SK-N-SH (cell line): ENCODE measurements at regions not wholly inside any gene's neighbourhood (a gene's known extent, or its start where the extent isn't known, plus 50 kb on each side); places are given as distances from the start of the nearest gene placed in this dataset.

Experiments used
- CTCF ChIA-PET: fragments of 300-600, 350-600 bp; formaldehyde crosslinking; extraction: SDS; loops from one replicate; lab custom pipeline; 2021; lab: Yijun Ruan, JAX
- POLR2A ChIA-PET: fragments of 350-600 bp; sonication (Branson Sonifier 250); formaldehyde crosslinking; extraction: SDS; loops from one replicate; lab custom pipeline; 2020; ENCODE audit warnings: antibody characterized with exemption, inconsistent platforms; lab: Yijun Ruan, JAX
- DNase-seq: peaks from one replicate; pipeline ENCODE4 v3.0.0; 2012
- H2AFZ ChIP-seq: fragments of 200-600 bp; sonication (generic); 2 replicates; pipeline ENCODE4 v1.8.1; 2016; ENCODE audit warnings: antibody characterized with exemption, mild to moderate bottlenecking, low read depth
- H3F3A ChIP-seq: fragments of 200-600 bp; sonication (generic); replicated peaks from 2 replicates; pipeline ENCODE3; 2016; ENCODE audit warnings: antibody characterized with exemption, mild to moderate bottlenecking; ENCODE audit not compliant: insufficient read depth
- H3K27ac ChIP-seq, 2 experiments: fragments of 200-500 bp in 1 of 2; fragments of 200-600 bp in 1 of 2; sonication (Bioruptor generic) in 1 of 2; sonication (generic), shearing (Covaris generic) in 1 of 2; 2 replicates each; pipeline versions ENCODE4 v1.5.1 to v1.6.1; 2014 to 2016; ENCODE audit warnings: low read depth in 2 of 2, inconsistent platforms in 1 of 2, low read length in 1 of 2, mild to moderate bottlenecking in 1 of 2, mixed read lengths in 1 of 2
- H3K27me3 ChIP-seq: fragments of 200-600 bp; sonication (generic), shearing (Covaris generic); 2 replicates; pipeline ENCODE4 v1.6.1; 2016; ENCODE audit warnings: mixed run types; ENCODE audit not compliant: insufficient read depth
- H3K36me3 ChIP-seq, 2 experiments: fragments of 200-500 bp in 1 of 2; fragments of 200-600 bp in 1 of 2; sonication (Bioruptor generic) in 1 of 2; sonication (generic) in 1 of 2; replicated peaks in 1 of 2; 2 replicates each; pipeline versions ENCODE3 to v1.5.1; 2014 to 2016; ENCODE audit warnings: low read length in 1 of 2, mild to moderate bottlenecking in 1 of 2; ENCODE audit not compliant: insufficient read depth in 2 of 2, control insufficient read depth in 1 of 2
- H3K4me1 ChIP-seq, 2 experiments: fragments of 200-500 bp in 1 of 2; fragments of 200-600 bp in 1 of 2; sonication (Bioruptor generic) in 1 of 2; sonication (generic), shearing (Covaris generic) in 1 of 2; 2 replicates each; pipeline versions ENCODE4 v1.5.1 to v1.6.1; 2014 to 2016; ENCODE audit warnings: low read depth in 1 of 2, low read length in 1 of 2, mixed run types in 1 of 2; ENCODE audit not compliant: insufficient read depth in 2 of 2, control insufficient read depth in 1 of 2
- H3K4me2 ChIP-seq: fragments of 200-600 bp; sonication (generic), shearing (Covaris generic); 2 replicates; pipeline ENCODE4 v1.6.1; 2017; ENCODE audit warnings: mixed run types
- H3K4me3 ChIP-seq, 2 experiments: fragments of 200-500 bp in 1 of 2; fragments of 200-600 bp in 1 of 2; sonication (Bioruptor generic) in 1 of 2; sonication (generic), shearing (Covaris generic) in 1 of 2; 2 replicates each; pipeline versions ENCODE4 v1.5.1 to v1.8.1; 2014 to 2016; ENCODE audit warnings: low read depth in 2 of 2, inconsistent platforms in 1 of 2, low read length in 1 of 2, mild to moderate bottlenecking in 1 of 2, mixed read lengths in 1 of 2, moderate library complexity in 1 of 2
- H3K79me2 ChIP-seq: fragments of 200-600 bp; sonication (generic); 2 replicates; pipeline ENCODE4 v1.8.1; 2017; ENCODE audit warnings: mild to moderate bottlenecking; ENCODE audit not compliant: insufficient read depth
- H3K9ac ChIP-seq: fragments of 200-600 bp; sonication (generic); 2 replicates; pipeline ENCODE4 v1.6.1; 2017; ENCODE audit warnings: mixed run types
- H3K9me2 ChIP-seq: fragments of 200-600 bp; sonication (generic); 2 replicates; pipeline ENCODE4 v1.6.1; 2017; ENCODE audit warnings: mixed run types
- H3K9me3 ChIP-seq: fragments of 200-600 bp; sonication (generic); 2 replicates; pipeline ENCODE4 v1.6.1; 2017; ENCODE audit warnings: mixed run types, mild to moderate bottlenecking, moderate library complexity
- H4K20me1 ChIP-seq: fragments of 200-600 bp; sonication (generic); 2 replicates; pipeline ENCODE4 v1.6.1; 2017; ENCODE audit warnings: mild to moderate bottlenecking, mixed run types; ENCODE audit not compliant: insufficient read depth
- CHD2 ChIP-seq: fragments of 150-350 bp; IDR thresholded peaks from 2 replicates; pipeline ENCODE4 v1.6.1; 2018; ENCODE audit warnings: low read length; ENCODE audit not compliant: partially characterized antibody
- EP300 ChIP-seq, 2 experiments: IDR thresholded peaks; 2 replicates each; pipeline versions ENCODE4 v1.4.0 to v1.6.1; 2012; ENCODE audit warnings: borderline replicate concordance in 1 of 2, low read depth in 1 of 2, low read length in 1 of 2
- EZH2phosphoT487 ChIP-seq: fragments of 200-600 bp; sonication (generic); IDR thresholded peaks from 2 replicates; pipeline ENCODE4 v1.6.1; 2017; ENCODE audit warnings: low read depth, mixed run types, mild to moderate bottlenecking, antibody characterized with exemption, moderate library complexity, borderline replicate concordance
- FOSL2 ChIP-seq: IDR thresholded peaks from 2 replicates; pipeline ENCODE4 v1.4.0; 2012; ENCODE audit warnings: low read depth, mild to moderate bottlenecking, moderate library complexity, borderline replicate concordance
- FOXJ3 ChIP-seq: sonication (generic); formaldehyde crosslinking; IDR thresholded peaks from 2 replicates; pipeline ENCODE4 v1.5.1; 2020; ENCODE audit warnings: mild to moderate bottlenecking, missing genetic modification reagents
- FOXM1 ChIP-seq: IDR thresholded peaks from 2 replicates; pipeline ENCODE4 v1.4.0; 2012; ENCODE audit warnings: low read depth, mild to moderate bottlenecking
- IRF3 ChIP-seq: fragments of 150-350 bp; IDR thresholded peaks from 2 replicates; pipeline ENCODE4 v1.6.1; 2016; ENCODE audit warnings: mild to moderate bottlenecking, low read depth, low read length
- JUND ChIP-seq: IDR thresholded peaks from 2 replicates; pipeline ENCODE4 v1.4.0; 2012
- MEF2A ChIP-seq: IDR thresholded peaks from 2 replicates; pipeline ENCODE4 v1.4.0; 2012; ENCODE audit warnings: low read depth, borderline replicate concordance
- NFIC ChIP-seq: IDR thresholded peaks from 2 replicates; pipeline ENCODE4 v1.4.0; 2012; ENCODE audit warnings: borderline replicate concordance
- RAD21 ChIP-seq: IDR thresholded peaks from 2 replicates; pipeline ENCODE4 v1.6.1; 2012; ENCODE audit warnings: mild to moderate bottlenecking, low read length
- RCOR1 ChIP-seq: fragments of 150-350 bp; IDR thresholded peaks from 2 replicates; pipeline ENCODE4 v1.6.1; 2017; ENCODE audit warnings: antibody characterized with exemption, low read length
- SMC3 ChIP-seq: IDR thresholded peaks from 2 replicates; pipeline ENCODE4 v1.6.1; 2012; ENCODE audit warnings: low read depth, low read length, improper control_type of control experiment
- TAF1 ChIP-seq: IDR thresholded peaks from 2 replicates; pipeline ENCODE4 v1.6.1; 2012; ENCODE audit warnings: low read depth, mild to moderate bottlenecking, low read length, moderate library complexity, borderline replicate concordance
- TCF12 ChIP-seq: IDR thresholded peaks from 2 replicates; pipeline ENCODE4 v1.4.0; 2012
- TEAD4 ChIP-seq: IDR thresholded peaks from 2 replicates; pipeline ENCODE4 v1.4.0; 2012; ENCODE audit warnings: mild to moderate bottlenecking, borderline replicate concordance; ENCODE audit not compliant: insufficient read depth
- WGBS: methylation state at CpG from one replicate; pipeline ENCODE4 v1.1.6; 2017; ENCODE audit warnings: low lambda C conversion rate; 5-methylcytosine and 5-hydroxymethylcytosine counted together
- TF ChIP-seq, protein P1 (sequence below): fragments of 150-350 bp; IDR thresholded peaks from 2 replicates; pipeline ENCODE4 v1.6.1; 2017; ENCODE audit warnings: antibody characterized with exemption, low read length, low read depth, borderline replicate concordance
- TF ChIP-seq, protein P2 (sequence below): IDR thresholded peaks from 2 replicates; pipeline ENCODE4; 2012

DNA sequence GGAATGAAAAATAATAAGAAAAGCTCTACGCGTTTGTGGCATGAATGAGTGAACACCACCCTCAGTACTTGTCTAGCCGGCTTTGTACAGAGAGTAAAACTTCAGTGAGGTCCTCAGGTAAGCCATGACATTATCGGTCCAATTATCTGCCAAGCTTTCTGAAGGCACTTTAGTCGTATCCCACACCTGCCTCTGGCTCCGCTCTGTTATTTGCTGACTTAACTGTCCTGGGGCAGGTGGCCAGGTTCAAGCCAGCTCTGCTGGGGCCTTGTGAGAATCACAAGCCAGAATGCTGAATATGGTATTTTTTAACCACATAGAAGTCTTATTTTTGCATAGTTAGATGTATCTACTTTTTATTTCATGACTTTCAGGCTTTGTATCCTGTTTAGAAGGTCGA, 66.0 kb upstream of the FHIP2A start:
- ChIA-PET CTCF (no interaction called here), POLR2A (no interaction called here)
- Histone ChIP-seq H3F3A (peaks cover 9% of the 10 kb centered on the region), H3K4me2 (no peak overlapping the region), H2AFZ (no peak overlapping the region), H3K27ac (no peak overlapping the region), H4K20me1 (no peaks in the 10 kb centered on the region), H3K36me3 (no peaks in the 10 kb centered on the region), H3K9me2 (no peaks in the 10 kb centered on the region), H3K4me3 (no peak overlapping the region), H3K27me3 (no peaks in the 10 kb centered on the region), H3K4me1 (peaks cover 0 to 12% of the 10 kb centered on the region in 2 experiments; a peak in 3 of 4 replicates), H3K79me2 (no peaks in the 10 kb centered on the region), H3K9me3 (no peaks in the 10 kb centered on the region), H3K9ac (no peak overlapping the region)
- 95% methylated on average over 7 of the region's 7 CpGs for WGBS
- DNase-seq, result no peak
- no peak for TF ChIP-seq TAF1
- TF ChIP-seq RCOR1, result no peak
- TF ChIP-seq IRF3, result no peak
- no peak for TF ChIP-seq CHD2
- no peak for TF ChIP-seq EZH2phosphoT487
- no peak for TF ChIP-seq EP300 (IDR thresholded peaks at IDR 0.05; ENCODE audit: borderline replicate concordance in 1 of 2, low read depth in 1 of 2, low read length in 1 of 2)
- no peak for TF ChIP-seq FOXJ3 (CRISPR knock-in tag)
- no peak for TF ChIP-seq FOSL2
- TF ChIP-seq FOXM1, result no peak
- TF ChIP-seq, protein P1, sequence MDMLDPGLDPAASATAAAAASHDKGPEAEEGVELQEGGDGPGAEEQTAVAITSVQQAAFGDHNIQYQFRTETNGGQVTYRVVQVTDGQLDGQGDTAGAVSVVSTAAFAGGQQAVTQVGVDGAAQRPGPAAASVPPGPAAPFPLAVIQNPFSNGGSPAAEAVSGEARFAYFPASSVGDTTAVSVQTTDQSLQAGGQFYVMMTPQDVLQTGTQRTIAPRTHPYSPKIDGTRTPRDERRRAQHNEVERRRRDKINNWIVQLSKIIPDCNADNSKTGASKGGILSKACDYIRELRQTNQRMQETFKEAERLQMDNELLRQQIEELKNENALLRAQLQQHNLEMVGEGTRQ, result no peak

- H4K20me1 ChIP-seq, result no peaks in the 10 kb centered on the region
- H3F3A ChIP-seq, result peaks cover 3% of the 10 kb centered on the region
- TF ChIP-seq SMC3 (no peak), JUND (peak; percentile 18; the same call in 1 of the 2 replicates), TCF12 (peak; percentile 74), NFIC (0 out of 2 replicates have a peak, but pooled peaks have one; percentile 8), RAD21 (no peak), FOSL2 (peak; percentile 31; the same call in 1 of the 2 replicates), MEF2A (peak; percentile 86), TEAD4 (peak; percentile 29; the same call in 1 of the 2 replicates), EP300 (IDR thresholded peaks at IDR 0.05; ENCODE audit: borderline replicate concordance in 1 of 2, low read depth in 1 of 2, low read length in 1 of 2) (peak in 1 of 2 experiments; percentile 48; a peak in 1 of 4 replicates)
- TF ChIP-seq, protein P2, sequence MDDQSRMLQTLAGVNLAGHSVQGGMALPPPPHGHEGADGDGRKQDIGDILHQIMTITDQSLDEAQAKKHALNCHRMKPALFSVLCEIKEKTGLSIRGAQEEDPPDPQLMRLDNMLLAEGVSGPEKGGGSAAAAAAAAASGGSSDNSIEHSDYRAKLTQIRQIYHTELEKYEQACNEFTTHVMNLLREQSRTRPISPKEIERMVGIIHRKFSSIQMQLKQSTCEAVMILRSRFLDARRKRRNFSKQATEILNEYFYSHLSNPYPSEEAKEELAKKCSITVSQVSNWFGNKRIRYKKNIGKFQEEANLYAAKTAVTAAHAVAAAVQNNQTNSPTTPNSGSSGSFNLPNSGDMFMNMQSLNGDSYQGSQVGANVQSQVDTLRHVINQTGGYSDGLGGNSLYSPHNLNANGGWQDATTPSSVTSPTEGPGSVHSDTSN, result peak; percentile 65
- ChIA-PET POLR2A (no interaction called here), CTCF (no interaction called here)
- peaks cover 0 to 12% of the 10 kb centered on the region in 2 experiments; a peak in 3 of 4 replicates for H3K4me1 ChIP-seq
- H3K9me3 ChIP-seq, result no peaks in the 10 kb centered on the region
- H2AFZ ChIP-seq, result no peak overlapping the region
- no peak overlapping the region for H3K4me2 ChIP-seq
- H3K9ac ChIP-seq, result no peak overlapping the region
- H3K4me3 ChIP-seq, result no peak overlapping the region
- no peaks in the 10 kb centered on the region for H3K27me3 ChIP-seq
- H3K27ac ChIP-seq, result peak overlapping the region in 1 of 2 experiments; percentile 67; a peak in 2 of 4 replicates
- no peaks in the 10 kb centered on the region for H3K79me2 ChIP-seq
- 26% methylated on average over 1 of the region's 1 CpG for WGBS
- H3K9me2 ChIP-seq, result no peaks in the 10 kb centered on the region
- no peak for DNase-seq
- no peaks in the 10 kb centered on the region for H3K36me3 ChIP-seq
Observed at GRCh38 chr10:114758331-114758730, 63.2 kb upstream of the FHIP2A start.
